ENCODE measurements at regions not wholly inside any gene's neighbourhood (a gene's known extent, or its start where the extent isn't known, plus 50 kb on each side); places are given as distances from the start of the nearest gene placed in this dataset.
A peak's percentile ranks its signal among the peaks of the same experiment; 100 is the strongest.

DNA sequence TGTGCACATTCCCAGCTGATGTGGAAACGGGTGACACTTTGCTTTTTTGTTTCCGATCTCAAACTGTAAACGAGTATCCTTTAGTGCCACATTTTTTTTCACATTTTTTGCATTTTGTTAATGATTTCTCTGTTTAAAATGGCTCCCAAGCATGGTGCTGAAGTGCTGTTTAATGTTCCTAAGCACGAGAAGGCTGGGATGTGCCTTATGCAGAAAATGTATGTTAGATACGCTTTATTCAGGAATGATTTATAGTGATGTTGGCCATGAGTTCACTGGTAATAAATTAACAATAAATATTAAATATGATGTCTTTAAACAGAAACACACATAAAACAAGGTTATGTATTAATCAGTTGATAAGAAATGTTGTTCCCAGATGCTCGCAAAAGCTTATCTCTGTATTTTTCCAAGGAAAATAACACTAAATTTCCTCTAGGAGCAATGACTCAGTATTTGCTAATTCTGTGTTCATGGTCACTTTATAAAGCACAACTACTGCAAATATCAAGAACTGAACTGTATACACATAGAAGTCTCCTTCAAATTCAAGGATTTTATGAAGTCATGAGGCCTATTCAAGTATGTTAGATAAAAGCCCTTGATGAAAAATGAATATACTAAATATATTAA, 305.9 kb upstream of the SMIM30 start:
- H3K9me2 ChIP-seq (ENCODE audit: insufficient read depth, low read length): no peaks in the 10 kb centered on the region
- no peak overlapping the region for H3K27ac ChIP-seq (ENCODE audit: low read length)
- H3F3A ChIP-seq (ENCODE audit: insufficient read depth, low read length, poor library complexity, severe bottlenecking): no peaks in the 10 kb centered on the region
- H3K9ac ChIP-seq (ENCODE audit: low read length): no peak overlapping the region
- H2AFZ ChIP-seq (ENCODE audit: low read depth, low read length): no peak overlapping the region
- H3K4me3 ChIP-seq (ENCODE audit: low read length): no peak overlapping the region
- H3K4me2 ChIP-seq (ENCODE audit: low read length): no peak overlapping the region
- no peaks in the 10 kb centered on the region for H4K20me1 ChIP-seq (ENCODE audit: insufficient read depth)
- no peaks in the 10 kb centered on the region for H3K27me3 ChIP-seq (ENCODE audit: insufficient read depth, low read depth, low read length)
- H3K9me3 ChIP-seq (ENCODE audit: low read length): no peaks in the 10 kb centered on the region
- H3K36me3 ChIP-seq (ENCODE audit: insufficient read depth, low read length): no peaks in the 10 kb centered on the region
- TF ChIP-seq TAF1 (IDR thresholded peaks at IDR 0.05; ENCODE audit: low read depth) (no peak), POLR2AphosphoS5 (IDR thresholded peaks at IDR 0.05) (no peak), EP300 (conservative IDR thresholded peaks at IDR 0.05; ENCODE audit: poor library complexity, severe bottlenecking) (no peak), RAD21 (conservative IDR thresholded peaks at IDR 0.05) (no peak), EZH2 (IDR thresholded peaks at IDR 0.05; ENCODE audit: borderline replicate concordance, insufficient read depth, low read length, poor library complexity, severe bottlenecking) (no peak), MXI1 (conservative IDR thresholded peaks at IDR 0.05; ENCODE audit: poor library complexity, severe bottlenecking) (no peak), SMC3 (conservative IDR thresholded peaks at IDR 0.05; ENCODE audit: poor library complexity) (no peak)
- TF ChIP-seq, protein P1, sequence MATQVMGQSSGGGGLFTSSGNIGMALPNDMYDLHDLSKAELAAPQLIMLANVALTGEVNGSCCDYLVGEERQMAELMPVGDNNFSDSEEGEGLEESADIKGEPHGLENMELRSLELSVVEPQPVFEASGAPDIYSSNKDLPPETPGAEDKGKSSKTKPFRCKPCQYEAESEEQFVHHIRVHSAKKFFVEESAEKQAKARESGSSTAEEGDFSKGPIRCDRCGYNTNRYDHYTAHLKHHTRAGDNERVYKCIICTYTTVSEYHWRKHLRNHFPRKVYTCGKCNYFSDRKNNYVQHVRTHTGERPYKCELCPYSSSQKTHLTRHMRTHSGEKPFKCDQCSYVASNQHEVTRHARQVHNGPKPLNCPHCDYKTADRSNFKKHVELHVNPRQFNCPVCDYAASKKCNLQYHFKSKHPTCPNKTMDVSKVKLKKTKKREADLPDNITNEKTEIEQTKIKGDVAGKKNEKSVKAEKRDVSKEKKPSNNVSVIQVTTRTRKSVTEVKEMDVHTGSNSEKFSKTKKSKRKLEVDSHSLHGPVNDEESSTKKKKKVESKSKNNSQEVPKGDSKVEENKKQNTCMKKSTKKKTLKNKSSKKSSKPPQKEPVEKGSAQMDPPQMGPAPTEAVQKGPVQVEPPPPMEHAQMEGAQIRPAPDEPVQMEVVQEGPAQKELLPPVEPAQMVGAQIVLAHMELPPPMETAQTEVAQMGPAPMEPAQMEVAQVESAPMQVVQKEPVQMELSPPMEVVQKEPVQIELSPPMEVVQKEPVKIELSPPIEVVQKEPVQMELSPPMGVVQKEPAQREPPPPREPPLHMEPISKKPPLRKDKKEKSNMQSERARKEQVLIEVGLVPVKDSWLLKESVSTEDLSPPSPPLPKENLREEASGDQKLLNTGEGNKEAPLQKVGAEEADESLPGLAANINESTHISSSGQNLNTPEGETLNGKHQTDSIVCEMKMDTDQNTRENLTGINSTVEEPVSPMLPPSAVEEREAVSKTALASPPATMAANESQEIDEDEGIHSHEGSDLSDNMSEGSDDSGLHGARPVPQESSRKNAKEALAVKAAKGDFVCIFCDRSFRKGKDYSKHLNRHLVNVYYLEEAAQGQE (IDR thresholded peaks at IDR 0.05; ENCODE audit: borderline replicate concordance): no peak
- TF ChIP-seq, protein P2, sequence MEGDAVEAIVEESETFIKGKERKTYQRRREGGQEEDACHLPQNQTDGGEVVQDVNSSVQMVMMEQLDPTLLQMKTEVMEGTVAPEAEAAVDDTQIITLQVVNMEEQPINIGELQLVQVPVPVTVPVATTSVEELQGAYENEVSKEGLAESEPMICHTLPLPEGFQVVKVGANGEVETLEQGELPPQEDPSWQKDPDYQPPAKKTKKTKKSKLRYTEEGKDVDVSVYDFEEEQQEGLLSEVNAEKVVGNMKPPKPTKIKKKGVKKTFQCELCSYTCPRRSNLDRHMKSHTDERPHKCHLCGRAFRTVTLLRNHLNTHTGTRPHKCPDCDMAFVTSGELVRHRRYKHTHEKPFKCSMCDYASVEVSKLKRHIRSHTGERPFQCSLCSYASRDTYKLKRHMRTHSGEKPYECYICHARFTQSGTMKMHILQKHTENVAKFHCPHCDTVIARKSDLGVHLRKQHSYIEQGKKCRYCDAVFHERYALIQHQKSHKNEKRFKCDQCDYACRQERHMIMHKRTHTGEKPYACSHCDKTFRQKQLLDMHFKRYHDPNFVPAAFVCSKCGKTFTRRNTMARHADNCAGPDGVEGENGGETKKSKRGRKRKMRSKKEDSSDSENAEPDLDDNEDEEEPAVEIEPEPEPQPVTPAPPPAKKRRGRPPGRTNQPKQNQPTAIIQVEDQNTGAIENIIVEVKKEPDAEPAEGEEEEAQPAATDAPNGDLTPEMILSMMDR (IDR thresholded peaks at IDR 0.05; ENCODE audit: poor library complexity, severe bottlenecking): no peak
- H3K79me2 ChIP-seq (replicated peaks; ENCODE audit: insufficient read depth, low read length): no peaks in the 10 kb centered on the region

DNA sequence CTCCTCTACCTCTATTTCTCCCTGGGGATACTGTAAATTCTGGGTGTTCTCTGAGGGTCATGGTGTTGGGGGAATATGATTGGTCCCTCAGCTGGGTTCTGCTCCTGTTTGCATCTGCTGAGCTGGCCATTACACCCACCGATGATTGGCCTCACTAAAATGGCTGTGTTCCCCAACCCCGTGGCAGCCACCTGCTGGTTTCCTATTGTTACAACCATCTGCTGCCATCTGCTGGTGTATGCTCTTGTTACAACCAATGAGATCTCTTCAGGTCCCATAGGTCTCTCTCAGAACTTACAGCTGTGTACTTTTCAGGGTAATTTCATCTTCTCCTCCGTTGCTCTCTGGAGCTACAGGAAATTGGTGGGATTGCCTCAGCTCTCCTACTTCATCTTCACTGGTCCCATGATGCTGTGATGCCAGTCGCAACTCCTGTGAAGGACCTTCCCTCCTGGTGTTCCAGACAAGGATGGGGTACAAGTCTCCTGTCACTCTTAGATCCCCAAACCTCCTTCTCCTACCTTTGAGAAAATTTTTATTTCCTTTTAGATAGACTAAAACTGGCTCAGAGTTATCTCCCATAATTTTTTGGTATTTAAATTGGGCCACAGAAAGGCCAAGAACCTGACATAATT, 303.5 kb upstream of the SMIM30 start:
- Histone ChIP-seq H3K36me3 (ENCODE audit: insufficient read depth, low read length) (no peaks in the 10 kb centered on the region), H3K9me3 (ENCODE audit: low read length) (no peaks in the 10 kb centered on the region), H3K27me3 (ENCODE audit: insufficient read depth, low read depth, low read length) (no peaks in the 10 kb centered on the region), H3K4me3 (ENCODE audit: low read length) (no peak overlapping the region), H3K9me2 (ENCODE audit: insufficient read depth, low read length) (no peaks in the 10 kb centered on the region), H3F3A (ENCODE audit: insufficient read depth, low read length, poor library complexity, severe bottlenecking) (no peaks in the 10 kb centered on the region), H3K9ac (ENCODE audit: low read length) (no peak overlapping the region), H3K4me2 (ENCODE audit: low read length) (no peak overlapping the region), H3K27ac (ENCODE audit: low read length) (no peak overlapping the region), H4K20me1 (ENCODE audit: insufficient read depth) (no peaks in the 10 kb centered on the region), H3K79me2 (replicated peaks; ENCODE audit: insufficient read depth, low read length) (no peaks in the 10 kb centered on the region), H2AFZ (ENCODE audit: low read depth, low read length) (no peak overlapping the region)
- TF ChIP-seq, protein P1 (IDR thresholded peaks at IDR 0.05; ENCODE audit: borderline replicate concordance): no peak
- peak; percentile 83 for TF ChIP-seq SMC3 (conservative IDR thresholded peaks at IDR 0.05; ENCODE audit: poor library complexity)
- TF ChIP-seq EP300 (conservative IDR thresholded peaks at IDR 0.05; ENCODE audit: poor library complexity, severe bottlenecking): no peak
- TF ChIP-seq, protein P2 (IDR thresholded peaks at IDR 0.05; ENCODE audit: poor library complexity, severe bottlenecking): peak; percentile 71
- TF ChIP-seq TAF1 (IDR thresholded peaks at IDR 0.05; ENCODE audit: low read depth): no peak
- TF ChIP-seq MXI1 (conservative IDR thresholded peaks at IDR 0.05; ENCODE audit: poor library complexity, severe bottlenecking): no peak
- peak; percentile 76 for TF ChIP-seq RAD21 (conservative IDR thresholded peaks at IDR 0.05)
